ENCODE measurements at regions not wholly inside any gene's neighbourhood (a gene's known extent, or its start where the extent isn't known, plus 50 kb on each side); places are given as distances from the start of the nearest gene placed in this dataset.
A peak's percentile ranks its signal among the peaks of the same experiment; 100 is the strongest.

- no peak for DNase-seq
Observed at GRCh38 chr10:1968257-1969033, 231.1 kb upstream of the ADARB2 start.

GRCh38 chr10:1966712-1967376, 229.5 kb upstream of the ADARB2 start:
- DNase-seq, result peak; percentile 40

- DNase-seq, result no peak
Observed at GRCh38 chr10:1964476-1964875, 227.2 kb upstream of the ADARB2 start.

- DNase-seq, result no peak
Observed at GRCh38 chr10:1963341-1963740, 226.0 kb upstream of the ADARB2 start.

GRCh38 chr10:1961989-1962388, 224.7 kb upstream of the ADARB2 start:
- no peak for DNase-seq

GRCh38 chr10:1960982-1961381, 223.7 kb upstream of the ADARB2 start:
- DNase-seq, result no peak

- no peak for DNase-seq
Observed at GRCh38 chr10:1957057-1957456, 219.7 kb upstream of the ADARB2 start.

- no peak for DNase-seq
Observed at GRCh38 chr10:1954300-1954699, 217.0 kb upstream of the ADARB2 start.

- no peak for DNase-seq
Observed at GRCh38 chr10:1952126-1953095, 215.1 kb upstream of the ADARB2 start.

- no peak for DNase-seq
Observed at GRCh38 chr10:1950803-1951495, 213.6 kb upstream of the ADARB2 start.

- DNase-seq, result no peak
Observed at GRCh38 chr10:1947464-1948003, 210.2 kb upstream of the ADARB2 start.

GRCh38 chr10:1944487-1944886, 207.2 kb upstream of the ADARB2 start:
- no peak for DNase-seq

GRCh38 chr10:1942478-1942877, 205.2 kb upstream of the ADARB2 start:
- DNase-seq, result no peak

GRCh38 chr10:1939016-1939415, 201.7 kb upstream of the ADARB2 start:
- DNase-seq, result no peak

GRCh38 chr10:1938317-1938716, 201.0 kb upstream of the ADARB2 start:
- DNase-seq, result no peak

- DNase-seq, result no peak
Observed at GRCh38 chr10:1935912-1936311, 198.6 kb upstream of the ADARB2 start.

- DNase-seq, result no peak
Observed at GRCh38 chr10:1933215-1933614, 195.9 kb upstream of the ADARB2 start.

GRCh38 chr10:1932692-1933094, 195.4 kb upstream of the ADARB2 start:
- DNase-seq, result no peak

GRCh38 chr10:1928606-1929005, 191.3 kb upstream of the ADARB2 start:
- no peak for DNase-seq

GRCh38 chr10:1923998-1924397, 186.7 kb upstream of the ADARB2 start:
- no peak for DNase-seq

- DNase-seq, result no peak
Observed at GRCh38 chr10:1923586-1923985, 186.3 kb upstream of the ADARB2 start.

GRCh38 chr10:1920941-1921340, 183.6 kb upstream of the ADARB2 start:
- no peak for DNase-seq

GRCh38 chr10:1920127-1920526, 182.8 kb upstream of the ADARB2 start:
- DNase-seq, result no peak

Measured in NCI-H187 treated with DMSO at 0.1 percent for 48 hours (cell line).